ENCODE measurements at regions not wholly inside any gene's neighbourhood (a gene's known extent, or its start where the extent isn't known, plus 50 kb on each side); places are given as distances from the start of the nearest gene placed in this dataset.

GRCh38 chr2:128771401-128771800 is 452.7 kb upstream of the HS6ST1 start:
- no peak for DNase-seq

- DNase-seq = no peak
These were observed 454.0 kb upstream of the HS6ST1 start for GRCh38 chr2:128772671-128773070.

- no peak for DNase-seq
These were observed 455.1 kb upstream of the HS6ST1 start for GRCh38 chr2:128773641-128774319.

GRCh38 chr2:128774320-128775216 is 455.9 kb upstream of the HS6ST1 start:
- no peak for DNase-seq

- no peak for DNase-seq
These were observed 456.7 kb upstream of the HS6ST1 start for GRCh38 chr2:128775217-128775913.

- no peak for DNase-seq
These were observed 457.2 kb upstream of the HS6ST1 start for GRCh38 chr2:128775914-128776285.

- DNase-seq = no peak
These were observed 458.0 kb upstream of the HS6ST1 start for GRCh38 chr2:128776461-128777195.

GRCh38 chr2:128777196-128778035 is 458.7 kb upstream of the HS6ST1 start:
- no peak for DNase-seq

GRCh38 chr2:128778843-128779242 is 460.2 kb upstream of the HS6ST1 start:
- no peak for DNase-seq

- DNase-seq = no peak
These were observed 460.8 kb upstream of the HS6ST1 start for GRCh38 chr2:128779301-128780095.

GRCh38 chr2:128780434-128781080 is 461.9 kb upstream of the HS6ST1 start:
- no peak for DNase-seq

- no peak for DNase-seq
These were observed 462.5 kb upstream of the HS6ST1 start for GRCh38 chr2:128781166-128781565.

GRCh38 chr2:128781585-128782385 is 463.1 kb upstream of the HS6ST1 start:
- no peak for DNase-seq

- no peak for DNase-seq
These were observed 463.9 kb upstream of the HS6ST1 start for GRCh38 chr2:128782411-128783192.

- DNase-seq = no peak
These were observed 464.6 kb upstream of the HS6ST1 start for GRCh38 chr2:128783193-128783671.

GRCh38 chr2:128783896-128784295 is 465.2 kb upstream of the HS6ST1 start:
- DNase-seq = no peak

- no peak for DNase-seq
These were observed 466.1 kb upstream of the HS6ST1 start for GRCh38 chr2:128784626-128785306.

- DNase-seq = no peak
These were observed 467.6 kb upstream of the HS6ST1 start for GRCh38 chr2:128786316-128786715.

Data from NCI-H2171 treated with DMSO at 0.1 percent for 48 hours (cell line).